Stimulated activated effector memory CD8-positive, alpha-beta T cell treated with anti-CD3 and anti-CD28 coated beads, Interleukin-12 subunit alpha, Interleukin-12 subunit beta, amount 100 ng/mL, for 72 hours (primary cell): ENCODE measurements at regions not wholly inside any gene's neighbourhood (a gene's known extent, or its start where the extent isn't known, plus 50 kb on each side); places are given as distances from the start of the nearest gene placed in this dataset.
"Not testable (repeated sequence)": the region's sequence is repeated elsewhere in the genome, so short reads cannot be mapped to it uniquely, and the experiment has no call there.

ENCODE experiments used
- ATAC-seq: fragments of 150-1000 bp; cut with Tn5 transposase; 2 replicates; pipeline ENCODE4 v1.10.0; 2021
- DNase-seq, 2 donors: peaks; one replicate each; pipeline ENCODE4 v3.0.0; 2021 to 2022; ENCODE audit warnings: low spot score in 2 of 2
- H3K27ac Mint-ChIP-seq: one replicate; pipeline ENCODE4 v1.8.0; 2022; ENCODE audit warnings: mild to moderate bottlenecking, mixed read lengths
- H3K36me3 Mint-ChIP-seq: one replicate; pipeline ENCODE4 v1.8.0; 2022; ENCODE audit warnings: mild to moderate bottlenecking, mixed read lengths
- H3K4me1 Mint-ChIP-seq: one replicate; pipeline ENCODE4 v1.8.0; 2022; ENCODE audit warnings: mixed read lengths
- H3K4me3 Mint-ChIP-seq: one replicate; pipeline ENCODE4 v1.8.0; 2022; ENCODE audit warnings: mild to moderate bottlenecking, mixed read lengths
- H3K9me3 Mint-ChIP-seq: one replicate; pipeline ENCODE4 v1.8.0; 2022; ENCODE audit warnings: mixed read lengths

GRCh38 chr11:41519696-41520095 lies 60.2 kb upstream of the LRRC4C start:
- no peaks in the 10 kb centered on the region for H3K36me3 Mint-ChIP-seq
- no peak overlapping the region for H3K27ac Mint-ChIP-seq
- H3K4me1 Mint-ChIP-seq = no peaks in the 10 kb centered on the region
- ATAC-seq = no peak
- H3K4me3 Mint-ChIP-seq = no peak overlapping the region
- H3K9me3 Mint-ChIP-seq = peaks cover 9% of the 10 kb centered on the region
- DNase-seq = no peak

- H3K4me3 Mint-ChIP-seq = no peak overlapping the region
- no peak for ATAC-seq
- H3K27ac Mint-ChIP-seq = no peak overlapping the region
- H3K9me3 Mint-ChIP-seq = peaks cover 6% of the 10 kb centered on the region
- no peaks in the 10 kb centered on the region for H3K4me1 Mint-ChIP-seq
- DNase-seq = no peak
- H3K36me3 Mint-ChIP-seq = no peaks in the 10 kb centered on the region
These were observed 62.9 kb upstream of the LRRC4C start for GRCh38 chr11:41522391-41522790.

GRCh38 chr11:41522899-41523672 lies 63.6 kb upstream of the LRRC4C start:
- no peak for DNase-seq
- H3K27ac Mint-ChIP-seq = no peak overlapping the region
- no peaks in the 10 kb centered on the region for H3K4me1 Mint-ChIP-seq
- H3K4me3 Mint-ChIP-seq = no peak overlapping the region
- H3K36me3 Mint-ChIP-seq = no peaks in the 10 kb centered on the region
- ATAC-seq = no peak
- peaks cover 6% of the 10 kb centered on the region for H3K9me3 Mint-ChIP-seq

DNA sequence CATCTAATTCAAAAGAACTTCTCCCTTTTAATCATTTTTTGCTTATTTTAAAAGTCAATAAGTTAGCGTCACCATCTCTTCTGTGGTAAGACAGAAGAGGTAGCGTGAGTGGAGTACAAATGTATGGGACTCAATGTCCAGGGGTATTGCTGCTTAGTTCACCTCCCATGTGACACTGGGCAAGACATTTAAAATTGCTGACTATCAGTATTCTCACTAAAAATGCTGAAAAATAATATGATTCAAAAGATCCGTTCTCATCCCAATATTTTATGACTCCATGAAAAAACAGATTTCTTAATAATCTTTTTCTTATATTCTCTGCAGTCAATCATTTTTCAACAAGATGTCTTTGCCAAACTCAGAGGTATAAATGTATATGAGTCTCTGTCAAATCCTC lies 68.1 kb upstream of the LRRC4C start:
- no peak for ATAC-seq
- Mint-ChIP-seq H3K9me3 (peaks cover 12% of the 10 kb centered on the region), H3K4me1 (no peaks in the 10 kb centered on the region), H3K27ac (no peak overlapping the region), H3K36me3 (no peaks in the 10 kb centered on the region), H3K4me3 (no peak overlapping the region)
- no peak for DNase-seq

DNA sequence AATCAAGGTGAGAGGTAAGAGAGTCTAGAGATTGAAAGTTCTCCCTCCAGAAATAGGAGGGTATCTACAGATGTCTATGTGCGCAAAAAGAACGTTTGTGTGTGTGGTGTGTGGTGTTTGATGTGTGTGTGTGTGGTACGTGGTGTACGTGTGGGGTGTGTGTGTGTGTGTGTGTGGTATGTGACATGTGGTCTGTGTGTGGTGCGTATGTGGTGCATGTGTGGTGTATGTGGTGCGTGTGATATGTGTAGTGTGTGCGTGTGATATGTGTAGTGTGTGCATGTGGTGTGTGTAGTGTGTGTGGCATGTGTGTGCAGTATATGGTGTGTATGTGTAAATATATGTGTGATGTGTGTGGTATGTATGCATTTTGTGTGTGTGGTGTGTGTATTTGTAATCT lies 73.0 kb upstream of the LRRC4C start:
- no peaks in the 10 kb centered on the region for H3K4me1 Mint-ChIP-seq
- H3K4me3 Mint-ChIP-seq = no peak overlapping the region
- no peak for DNase-seq
- peaks cover 18% of the 10 kb centered on the region for H3K9me3 Mint-ChIP-seq
- ATAC-seq = no peak
- no peak overlapping the region for H3K27ac Mint-ChIP-seq
- no peaks in the 10 kb centered on the region for H3K36me3 Mint-ChIP-seq

DNA sequence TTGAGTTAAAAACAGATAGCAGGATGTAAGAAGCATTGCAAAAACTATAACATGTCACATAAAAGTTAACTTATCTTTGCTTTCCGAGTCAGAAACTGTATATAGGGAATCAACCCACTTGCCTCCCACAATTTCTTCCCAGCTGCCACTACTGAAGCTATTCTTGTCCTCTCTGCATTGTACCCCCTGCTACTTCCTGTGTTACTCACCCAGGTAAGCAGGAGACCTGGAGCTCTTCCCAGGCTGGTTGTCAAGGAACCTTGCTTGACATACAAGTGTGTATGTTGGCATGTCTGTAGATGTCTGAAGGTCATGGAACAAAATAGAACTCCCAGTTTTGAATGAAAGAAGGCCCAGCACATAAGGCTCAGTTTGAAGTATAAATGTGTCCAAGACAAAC lies 74.3 kb upstream of the LRRC4C start:
- Mint-ChIP-seq H3K36me3 (no peaks in the 10 kb centered on the region), H3K9me3 (peaks cover 18% of the 10 kb centered on the region)

DNA sequence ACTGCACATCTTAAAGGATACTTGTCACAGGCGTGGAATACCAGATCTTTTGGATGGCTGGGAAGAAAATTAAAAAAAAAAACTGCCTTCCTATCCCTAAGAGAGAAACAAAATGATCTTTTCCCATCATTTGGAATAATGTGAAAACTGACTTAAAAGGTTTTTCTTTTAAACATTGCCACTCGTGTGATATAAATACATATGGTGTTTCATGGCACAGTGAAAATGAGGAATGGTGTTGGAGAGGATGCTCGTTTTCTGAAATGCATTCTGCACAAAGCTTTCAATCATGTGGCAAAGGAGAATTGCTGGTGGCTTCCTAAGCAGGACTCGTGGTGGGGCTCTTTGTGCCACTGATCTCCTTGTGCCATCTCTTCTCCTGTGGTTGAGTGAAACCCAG lies 74.9 kb upstream of the LRRC4C start:
- peaks cover 20% of the 10 kb centered on the region for H3K9me3 Mint-ChIP-seq
- H3K4me1 Mint-ChIP-seq = no peaks in the 10 kb centered on the region
- no peak overlapping the region for H3K4me3 Mint-ChIP-seq
- no peaks in the 10 kb centered on the region for H3K36me3 Mint-ChIP-seq
- H3K27ac Mint-ChIP-seq = no peak overlapping the region
- ATAC-seq = no peak
- no peak for DNase-seq

More for the DNA sequence above, 74.3 kb upstream of the LRRC4C start:
- Mint-ChIP-seq H3K27ac (no peak overlapping the region), H3K4me1 (no peaks in the 10 kb centered on the region), H3K4me3 (no peak overlapping the region)
- no peak for ATAC-seq
- DNase-seq = no peak

- DNase-seq (no peak), ATAC-seq (no peak)
- no peaks in the 10 kb centered on the region for H3K4me1 Mint-ChIP-seq
- no peaks in the 10 kb centered on the region for H3K36me3 Mint-ChIP-seq
- H3K9me3 Mint-ChIP-seq = peaks cover 20% of the 10 kb centered on the region
- H3K27ac Mint-ChIP-seq = no peak overlapping the region
- no peak overlapping the region for H3K4me3 Mint-ChIP-seq
These were observed 75.4 kb upstream of the LRRC4C start for GRCh38 chr11:41534861-41535260.

DNA sequence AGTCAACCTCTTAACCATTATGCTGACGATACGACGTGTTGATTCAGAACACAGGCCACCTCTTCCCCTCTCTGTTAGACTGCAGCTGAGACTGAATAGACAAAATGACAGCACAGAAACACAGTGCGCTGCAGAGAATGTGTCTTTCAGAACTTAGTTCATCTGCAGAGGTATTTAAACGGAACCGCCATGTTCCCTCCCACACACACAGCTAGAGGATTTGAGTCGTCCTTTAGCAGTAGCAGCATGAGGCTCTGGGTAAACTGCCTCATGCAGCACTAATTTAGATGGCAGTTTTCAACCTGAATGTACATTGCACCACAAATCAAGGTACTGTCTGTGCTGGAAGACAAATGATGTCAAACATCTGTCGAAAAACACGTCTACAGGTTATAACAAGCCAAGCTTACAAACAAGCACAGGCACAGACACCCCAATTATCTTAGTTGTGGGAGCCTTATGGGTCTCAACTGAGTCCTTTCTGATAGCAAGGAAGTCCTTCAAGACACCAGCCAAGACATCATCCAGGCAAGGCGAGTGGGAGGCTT lies 76.6 kb upstream of the LRRC4C start:
- Mint-ChIP-seq H3K36me3 (no peaks in the 10 kb centered on the region), H3K4me3 (no peak overlapping the region), H3K27ac (no peak overlapping the region), H3K9me3 (peaks cover 14% of the 10 kb centered on the region), H3K4me1 (no peaks in the 10 kb centered on the region)
- ATAC-seq (no peak), DNase-seq (no peak)

DNA sequence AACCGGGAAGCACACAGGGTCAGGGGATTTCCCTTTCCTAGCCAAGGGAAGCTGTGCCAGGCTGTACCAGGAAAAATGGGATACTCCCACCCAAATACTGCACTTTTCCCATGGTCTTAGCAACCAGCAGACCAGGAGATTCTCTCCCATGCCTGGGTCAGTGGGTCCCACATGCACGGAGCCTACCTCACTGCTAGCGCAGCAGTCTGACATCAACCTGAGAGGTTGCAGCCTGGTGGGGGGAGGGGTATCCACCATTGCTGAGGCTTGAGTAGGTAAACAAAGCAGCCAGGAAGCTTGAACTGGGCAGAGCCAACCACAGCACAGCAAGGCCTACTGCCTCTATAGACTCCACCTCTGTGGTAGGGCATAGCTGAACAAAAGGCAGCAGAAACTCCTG lies 85.5 kb upstream of the LRRC4C start:
- not testable (repeated sequence) for H3K4me1 Mint-ChIP-seq, H3K4me3 Mint-ChIP-seq, H3K36me3 Mint-ChIP-seq, ATAC-seq, DNase-seq, H3K27ac Mint-ChIP-seq
- H3K9me3 Mint-ChIP-seq = peaks cover 31% of the 10 kb centered on the region

- Mint-ChIP-seq H3K4me1 (no peaks in the 10 kb centered on the region), H3K27ac (no peak overlapping the region)
- DNase-seq = no peak
These were observed 119.1 kb upstream of the LRRC4C start for GRCh38 chr11:41578421-41579051.

GRCh38 chr11:41579546-41579945 lies 120.1 kb upstream of the LRRC4C start:
- ATAC-seq = no peak
- Mint-ChIP-seq H3K36me3 (no peaks in the 10 kb centered on the region), H3K4me1 (no peaks in the 10 kb centered on the region), H3K4me3 (no peak overlapping the region), H3K9me3 (peaks cover 24% of the 10 kb centered on the region), H3K27ac (no peak overlapping the region)
- no peak for DNase-seq

More at GRCh38 chr11:41578421-41579051, 119.1 kb upstream of the LRRC4C start:
- ATAC-seq = no peak
- Mint-ChIP-seq H3K36me3 (no peaks in the 10 kb centered on the region), H3K4me3 (no peak overlapping the region), H3K9me3 (peaks cover 20% of the 10 kb centered on the region)

GRCh38 chr11:41609511-41609910 lies 150.1 kb upstream of the LRRC4C start:
- Mint-ChIP-seq H3K9me3 (peaks cover 2% of the 10 kb centered on the region), H3K27ac (no peak overlapping the region), H3K36me3 (no peaks in the 10 kb centered on the region), H3K4me3 (no peak overlapping the region), H3K4me1 (no peaks in the 10 kb centered on the region)
- ATAC-seq (no peak), DNase-seq (no peak)

- peaks cover 12% of the 10 kb centered on the region for H3K9me3 Mint-ChIP-seq
- H3K27ac Mint-ChIP-seq = no peak overlapping the region
- H3K36me3 Mint-ChIP-seq = no peaks in the 10 kb centered on the region
- ATAC-seq (no peak), DNase-seq (no peak)
- no peaks in the 10 kb centered on the region for H3K4me1 Mint-ChIP-seq
- no peak overlapping the region for H3K4me3 Mint-ChIP-seq
These were observed 153.0 kb upstream of the LRRC4C start for GRCh38 chr11:41612415-41612814.

DNA sequence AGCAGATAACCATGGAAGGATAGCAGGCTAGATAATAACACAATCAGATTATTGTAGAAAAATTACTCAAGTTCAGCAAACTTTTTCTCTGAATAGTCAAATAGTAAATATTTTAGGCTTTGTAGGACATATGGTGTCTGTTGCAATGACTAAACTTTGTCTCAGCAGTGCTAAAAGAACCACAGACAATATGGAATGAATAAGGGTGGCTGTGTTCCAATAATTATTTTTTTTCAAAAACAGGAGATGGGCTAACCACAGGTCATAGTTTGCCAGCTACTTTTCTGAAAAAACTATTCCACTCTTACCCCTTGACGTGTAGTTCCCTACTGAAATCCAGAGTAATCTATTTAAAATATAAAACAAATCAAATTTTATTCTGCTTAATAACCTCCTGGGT lies 153.9 kb upstream of the LRRC4C start:
- no peak overlapping the region for H3K4me3 Mint-ChIP-seq
- ATAC-seq = no peak
- DNase-seq = no peak
- peaks cover 12% of the 10 kb centered on the region for H3K9me3 Mint-ChIP-seq
- H3K36me3 Mint-ChIP-seq = no peaks in the 10 kb centered on the region
- no peaks in the 10 kb centered on the region for H3K4me1 Mint-ChIP-seq
- H3K27ac Mint-ChIP-seq = no peak overlapping the region

DNA sequence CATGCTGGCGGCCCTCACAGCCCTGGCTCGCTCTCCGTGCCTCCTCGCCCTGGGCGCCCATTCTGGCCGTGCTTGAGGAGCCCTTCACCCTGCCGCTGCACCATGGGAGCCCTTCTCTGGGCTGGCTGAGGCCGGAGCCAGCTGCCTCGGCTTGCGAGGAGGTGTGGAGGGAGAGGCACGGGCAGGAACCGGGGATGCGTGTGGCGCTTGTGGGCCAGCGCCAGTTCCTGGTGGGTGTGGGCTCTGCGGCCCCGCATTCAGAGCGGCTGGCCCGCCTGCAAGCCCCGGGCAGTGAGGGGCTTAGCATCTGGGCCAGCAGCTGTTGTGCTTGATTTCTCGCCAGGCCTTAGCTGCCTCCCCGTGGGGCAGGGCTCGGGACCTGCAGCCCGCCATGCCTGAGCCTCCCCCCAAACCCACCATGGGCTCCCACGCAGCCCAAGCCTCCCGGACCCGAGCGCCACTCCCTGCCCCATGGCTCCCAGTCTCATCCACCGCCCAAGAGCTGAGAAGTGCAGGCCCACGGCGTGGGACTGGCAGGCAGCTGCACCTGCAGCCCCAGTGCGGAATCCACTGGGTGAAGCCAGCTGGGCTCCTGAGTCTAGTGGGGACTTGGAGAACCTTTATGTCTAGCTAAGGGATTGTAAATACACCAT lies 163.4 kb upstream of the LRRC4C start:
- Mint-ChIP-seq H3K4me3 (no peak overlapping the region), H3K4me1 (no peaks in the 10 kb centered on the region), H3K9me3 (peaks cover 18% of the 10 kb centered on the region), H3K27ac (no peak overlapping the region), H3K36me3 (no peaks in the 10 kb centered on the region)
- ATAC-seq (no peak), DNase-seq (no peak)
